Mammary epithelial cell (primary cell): ENCODE measurements at regions not wholly inside any gene's neighbourhood (a gene's known extent, or its start where the extent isn't known, plus 50 kb on each side); places are given as distances from the start of the nearest gene placed in this dataset.

ENCODE experiments used
- CTCF ChIP-seq, 2 donors: IDR thresholded peaks in 1 of 2; conservative IDR thresholded peaks in 1 of 2; 2 replicates each; pipeline ENCODE4 v1.5.1; 2011 to 2012; ENCODE audit warnings: inconsistent platforms in 2 of 2, low read length in 2 of 2, mild to moderate bottlenecking in 2 of 2, control low read depth in 1 of 2, low read depth in 1 of 2; ENCODE audit not compliant: insufficient read depth in 1 of 2; ENCODE audit errors: extremely low read depth in 1 of 2
- EZH2 ChIP-seq: IDR thresholded peaks from 2 replicates; pipeline ENCODE4 v1.6.1; 2012; ENCODE audit warnings: low read length, inconsistent platforms, borderline replicate concordance

- TF ChIP-seq CTCF (conservative IDR thresholded peaks at IDR 0.05 in 1 of 2, IDR thresholded peaks at IDR 0.05 in 1 of 2; ENCODE audit: extremely low read depth in 1 of 2, insufficient read depth in 1 of 2, low read depth in 1 of 2, low read length in 2 of 2): no peak
- no peak for TF ChIP-seq EZH2
Measured at GRCh38 chr12:131619106-131619642, 91.7 kb upstream of the SFSWAP start.
